ENCODE measurements at regions not wholly inside any gene's neighbourhood (a gene's known extent, or its start where the extent isn't known, plus 50 kb on each side); places are given as distances from the start of the nearest gene placed in this dataset.

GRCh38 chr14:26860111-26860510 is 262.3 kb upstream of the NOVA1 start:
- TF ChIP-seq CTCF (IDR thresholded peaks at IDR 0.05; ENCODE audit: low read depth, low read length, poor library complexity, severe bottlenecking): no peak
- TF ChIP-seq EZH2phosphoT487 (IDR thresholded peaks at IDR 0.05; ENCODE audit: borderline replicate concordance, low read length): no peak

All from DOHH2 (cell line).